OCI-LY1 (cell line): ENCODE measurements at regions not wholly inside any gene's neighbourhood (a gene's known extent, or its start where the extent isn't known, plus 50 kb on each side); places are given as distances from the start of the nearest gene placed in this dataset.

Source experiments
- EZH2 ChIP-seq: fragments of 200-600 bp; sonication (generic), shearing (Covaris generic); IDR thresholded peaks from 2 replicates; pipeline ENCODE4 v1.8.0; 2017; ENCODE audit warnings: borderline replicate concordance, mixed run types, mild to moderate bottlenecking, antibody characterized with exemption, low read length, moderate library complexity, mixed read lengths
- TF ChIP-seq, protein P1 (sequence below): fragments of 200-600 bp; sonication (generic), shearing (Covaris generic); IDR thresholded peaks from 2 replicates; pipeline ENCODE4 v1.5.1; 2017; ENCODE audit warnings: mild to moderate bottlenecking, antibody characterized with exemption, low read length, moderate library complexity, mixed read lengths

DNA sequence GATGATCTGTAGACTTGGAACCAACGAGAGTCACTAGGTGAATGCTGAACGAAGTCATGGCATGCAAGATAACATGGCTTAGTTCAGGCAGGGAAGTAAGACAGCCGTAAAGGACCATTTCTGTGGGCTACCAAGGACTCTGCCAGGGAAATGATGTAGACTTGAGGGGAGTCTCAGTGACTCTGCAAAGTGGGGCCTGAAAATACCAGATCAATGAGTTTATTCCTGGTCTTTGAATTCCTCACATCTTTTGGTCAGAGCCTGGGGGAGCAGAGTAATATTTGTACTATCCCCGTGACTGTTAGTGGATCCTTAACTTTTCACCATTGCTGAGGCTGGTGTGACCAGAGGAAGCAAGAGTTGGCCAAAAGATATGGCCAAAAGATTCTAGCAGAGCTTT, 60.7 kb upstream of the INHBA start:
- TF ChIP-seq, protein P1, sequence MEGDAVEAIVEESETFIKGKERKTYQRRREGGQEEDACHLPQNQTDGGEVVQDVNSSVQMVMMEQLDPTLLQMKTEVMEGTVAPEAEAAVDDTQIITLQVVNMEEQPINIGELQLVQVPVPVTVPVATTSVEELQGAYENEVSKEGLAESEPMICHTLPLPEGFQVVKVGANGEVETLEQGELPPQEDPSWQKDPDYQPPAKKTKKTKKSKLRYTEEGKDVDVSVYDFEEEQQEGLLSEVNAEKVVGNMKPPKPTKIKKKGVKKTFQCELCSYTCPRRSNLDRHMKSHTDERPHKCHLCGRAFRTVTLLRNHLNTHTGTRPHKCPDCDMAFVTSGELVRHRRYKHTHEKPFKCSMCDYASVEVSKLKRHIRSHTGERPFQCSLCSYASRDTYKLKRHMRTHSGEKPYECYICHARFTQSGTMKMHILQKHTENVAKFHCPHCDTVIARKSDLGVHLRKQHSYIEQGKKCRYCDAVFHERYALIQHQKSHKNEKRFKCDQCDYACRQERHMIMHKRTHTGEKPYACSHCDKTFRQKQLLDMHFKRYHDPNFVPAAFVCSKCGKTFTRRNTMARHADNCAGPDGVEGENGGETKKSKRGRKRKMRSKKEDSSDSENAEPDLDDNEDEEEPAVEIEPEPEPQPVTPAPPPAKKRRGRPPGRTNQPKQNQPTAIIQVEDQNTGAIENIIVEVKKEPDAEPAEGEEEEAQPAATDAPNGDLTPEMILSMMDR: no peak
- no peak for TF ChIP-seq EZH2
